ENCODE measurements at regions not wholly inside any gene's neighbourhood (a gene's known extent, or its start where the extent isn't known, plus 50 kb on each side); places are given as distances from the start of the nearest gene placed in this dataset.
A peak's percentile ranks its signal among the peaks of the same experiment; 100 is the strongest.

GRCh38 chr7:130909161-130909836 is 175.3 kb upstream of the KLF14 start:
- no peaks in the 10 kb centered on the region for H3K27me3 Mint-ChIP-seq
- peaks cover 12% of the 10 kb centered on the region for H3K36me3 Mint-ChIP-seq (ENCODE audit: low read depth)
- H3K9me3 ChIP-seq (ENCODE audit: control insufficient read depth, low read length, poor library complexity, severe bottlenecking) = no peaks in the 10 kb centered on the region
- peak overlapping the region; percentile 94 for H3K27ac Mint-ChIP-seq
- DNase-seq (no peak), ATAC-seq (no peak)
- peaks cover 70% of the 10 kb centered on the region for H3K4me1 Mint-ChIP-seq
- peak overlapping the region; percentile 84 for H3K4me3 Mint-ChIP-seq

- peak overlapping the region; percentile 84 for H3K4me3 Mint-ChIP-seq
- ATAC-seq = no peak
- peak overlapping the region; percentile 94 for H3K27ac Mint-ChIP-seq
- no peaks in the 10 kb centered on the region for H3K27me3 Mint-ChIP-seq
- H3K4me1 Mint-ChIP-seq = peaks cover 70% of the 10 kb centered on the region
- no peaks in the 10 kb centered on the region for H3K9me3 ChIP-seq (ENCODE audit: control insufficient read depth, low read length, poor library complexity, severe bottlenecking)
- no peak for DNase-seq
- H3K36me3 Mint-ChIP-seq (ENCODE audit: low read depth) = peaks cover 12% of the 10 kb centered on the region
Observed at GRCh38 chr7:130909881-130910672, 176.1 kb upstream of the KLF14 start.

GRCh38 chr7:130910949-130911944 is 177.2 kb upstream of the KLF14 start:
- Mint-ChIP-seq H3K27me3 (no peaks in the 10 kb centered on the region), H3K36me3 (ENCODE audit: low read depth) (peaks cover 12% of the 10 kb centered on the region), H3K4me3 (peak overlapping the region; percentile 86), H3K4me1 (peaks cover 80% of the 10 kb centered on the region), H3K27ac (peak overlapping the region; percentile 94)
- ATAC-seq = no peak
- no peaks in the 10 kb centered on the region for H3K9me3 ChIP-seq (ENCODE audit: control insufficient read depth, low read length, poor library complexity, severe bottlenecking)
- DNase-seq = no peak

DNA sequence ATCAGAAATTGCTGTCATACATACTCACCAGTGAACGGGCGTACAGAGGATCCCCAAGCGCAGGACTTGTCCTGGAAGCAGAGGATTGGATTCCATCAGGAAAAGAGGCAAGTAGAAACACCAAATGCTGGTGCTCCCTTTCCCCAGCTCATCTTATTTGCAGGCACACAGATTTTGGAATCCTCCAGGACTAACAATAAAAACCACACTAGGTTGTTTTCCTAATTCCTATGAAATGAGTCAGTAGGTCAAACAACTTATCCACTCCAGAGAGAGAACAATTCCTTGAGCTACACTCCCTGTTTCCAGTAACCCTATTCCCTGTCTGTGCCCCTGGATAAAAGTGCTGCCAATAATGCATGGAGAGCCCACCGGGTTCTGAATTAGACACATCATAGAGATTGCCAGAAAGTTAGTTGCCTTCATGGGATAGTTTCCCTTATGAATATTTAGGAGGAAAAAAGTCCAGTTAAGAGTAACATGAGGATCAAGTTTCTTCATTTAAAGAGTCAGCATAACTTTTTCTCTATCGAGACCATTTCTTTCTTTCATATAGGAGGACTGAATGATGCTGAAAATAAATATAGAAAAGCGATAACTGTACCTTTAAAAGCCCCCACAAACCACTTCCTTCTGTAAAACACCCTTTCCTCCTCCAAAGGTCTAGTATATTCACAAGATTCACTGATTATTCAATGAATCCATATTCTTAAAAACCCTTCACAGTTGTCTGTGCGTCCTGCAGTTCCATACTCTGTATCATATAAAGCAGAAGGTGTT is 178.3 kb upstream of the KLF14 start:
- DNase-seq (no peak), ATAC-seq (no peak)
- H3K4me3 Mint-ChIP-seq = peak overlapping the region; percentile 86
- H3K4me1 Mint-ChIP-seq = peaks cover 84% of the 10 kb centered on the region
- no peaks in the 10 kb centered on the region for H3K27me3 Mint-ChIP-seq
- peak overlapping the region; percentile 94 for H3K27ac Mint-ChIP-seq
- H3K36me3 Mint-ChIP-seq (ENCODE audit: low read depth) = peaks cover 12% of the 10 kb centered on the region
- H3K9me3 ChIP-seq (ENCODE audit: control insufficient read depth, low read length, poor library complexity, severe bottlenecking) = no peaks in the 10 kb centered on the region

DNA sequence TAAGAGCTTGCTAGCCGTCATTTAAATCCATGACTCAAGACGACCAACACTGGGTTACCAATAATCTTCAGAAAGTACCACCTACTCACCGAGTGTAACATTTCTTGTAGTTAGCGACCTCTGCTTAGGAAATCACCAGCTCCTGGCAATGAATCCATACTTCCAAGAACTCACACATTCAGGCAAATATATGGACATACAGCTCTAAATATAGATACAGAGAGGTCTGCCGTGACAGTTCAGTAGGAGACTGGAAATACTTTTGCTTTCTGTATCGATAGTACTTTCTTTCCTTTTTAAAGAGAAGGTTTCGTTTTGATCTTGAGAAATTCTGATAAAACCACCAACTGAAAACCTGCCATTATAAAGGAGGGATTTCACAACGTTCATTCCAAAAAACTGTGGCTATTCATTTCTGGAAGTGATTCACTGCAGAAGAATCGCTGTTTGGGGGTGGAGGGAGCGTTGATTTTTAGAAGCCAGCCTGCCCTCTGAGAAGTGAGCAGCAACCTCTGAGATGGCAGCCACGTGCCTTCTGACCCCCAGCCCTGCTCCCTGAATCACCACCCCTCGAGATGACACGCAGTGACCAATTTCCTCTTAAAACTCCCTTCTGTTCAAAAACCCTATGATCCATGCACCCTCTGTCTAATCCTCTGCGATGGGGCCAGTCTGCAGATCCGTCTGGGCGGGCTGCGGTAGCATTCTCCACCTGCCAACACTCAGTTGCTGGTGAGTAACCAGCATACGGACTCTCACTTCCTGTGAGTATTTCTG is 179.0 kb upstream of the KLF14 start:
- peaks cover 12% of the 10 kb centered on the region for H3K36me3 Mint-ChIP-seq (ENCODE audit: low read depth)
- peak; percentile 69 to 83 (median 73) for DNase-seq

GRCh38 chr7:130913639-130914553 is 179.9 kb upstream of the KLF14 start:
- no peaks in the 10 kb centered on the region for H3K9me3 ChIP-seq (ENCODE audit: control insufficient read depth, low read length, poor library complexity, severe bottlenecking)
- peaks cover 12% of the 10 kb centered on the region for H3K36me3 Mint-ChIP-seq (ENCODE audit: low read depth)
- H3K27me3 Mint-ChIP-seq = no peaks in the 10 kb centered on the region
- H3K27ac Mint-ChIP-seq = peak overlapping the region; percentile 94
- H3K4me1 Mint-ChIP-seq = peaks cover 89% of the 10 kb centered on the region
- peak overlapping the region; percentile 86 for H3K4me3 Mint-ChIP-seq
- no peak for DNase-seq
- no peak for ATAC-seq

More for the DNA sequence above, 179.0 kb upstream of the KLF14 start:
- Mint-ChIP-seq H3K4me1 (peaks cover 87% of the 10 kb centered on the region), H3K27me3 (no peaks in the 10 kb centered on the region), H3K4me3 (peak overlapping the region; percentile 86), H3K27ac (peak overlapping the region; percentile 94)
- ATAC-seq = peak; percentile 86
- H3K9me3 ChIP-seq (ENCODE audit: control insufficient read depth, low read length, poor library complexity, severe bottlenecking) = no peaks in the 10 kb centered on the region

DNA sequence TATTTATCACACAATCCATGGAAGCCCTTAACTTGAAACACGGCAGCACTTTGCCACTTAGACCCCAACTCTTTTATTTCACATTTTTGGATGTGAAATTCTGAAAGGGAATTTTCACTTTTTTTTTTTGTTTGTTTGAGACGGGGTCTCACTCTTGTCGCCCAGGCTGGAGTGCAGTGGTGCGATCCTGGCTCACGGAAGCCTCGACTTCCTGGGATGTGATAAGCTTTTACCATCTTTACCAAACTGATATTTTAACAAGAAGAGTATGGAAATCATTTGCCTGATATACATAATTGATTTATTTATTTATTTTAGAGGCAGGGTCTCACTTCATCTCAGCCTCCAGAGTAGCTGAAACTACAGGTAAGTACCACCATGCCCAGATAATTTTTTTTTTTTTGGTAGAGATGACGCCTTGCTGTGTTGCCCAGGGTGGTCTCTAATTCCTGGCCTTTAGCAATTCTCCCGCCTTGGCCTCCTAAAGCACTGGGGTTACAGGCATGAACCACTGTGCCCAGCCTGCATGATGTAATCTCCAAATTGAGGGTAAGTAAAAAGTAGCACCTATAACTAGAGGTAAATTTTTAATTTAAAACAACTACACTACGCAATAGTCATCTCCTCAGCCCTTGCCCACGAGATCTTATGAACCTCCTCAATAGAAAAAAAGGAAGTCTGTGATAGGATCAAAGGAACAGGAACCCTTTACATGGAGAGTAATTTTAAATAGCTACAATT is 180.7 kb upstream of the KLF14 start:
- DNase-seq (no peak), ATAC-seq (no peak)
- H3K36me3 Mint-ChIP-seq (ENCODE audit: low read depth) = peaks cover 11% of the 10 kb centered on the region
- no peaks in the 10 kb centered on the region for H3K27me3 Mint-ChIP-seq
- peak overlapping the region; percentile 94 for H3K27ac Mint-ChIP-seq
- peak overlapping the region; percentile 86 for H3K4me3 Mint-ChIP-seq
- peaks cover 88% of the 10 kb centered on the region for H3K4me1 Mint-ChIP-seq
- H3K9me3 ChIP-seq (ENCODE audit: control insufficient read depth, low read length, poor library complexity, severe bottlenecking) = no peaks in the 10 kb centered on the region

DNA sequence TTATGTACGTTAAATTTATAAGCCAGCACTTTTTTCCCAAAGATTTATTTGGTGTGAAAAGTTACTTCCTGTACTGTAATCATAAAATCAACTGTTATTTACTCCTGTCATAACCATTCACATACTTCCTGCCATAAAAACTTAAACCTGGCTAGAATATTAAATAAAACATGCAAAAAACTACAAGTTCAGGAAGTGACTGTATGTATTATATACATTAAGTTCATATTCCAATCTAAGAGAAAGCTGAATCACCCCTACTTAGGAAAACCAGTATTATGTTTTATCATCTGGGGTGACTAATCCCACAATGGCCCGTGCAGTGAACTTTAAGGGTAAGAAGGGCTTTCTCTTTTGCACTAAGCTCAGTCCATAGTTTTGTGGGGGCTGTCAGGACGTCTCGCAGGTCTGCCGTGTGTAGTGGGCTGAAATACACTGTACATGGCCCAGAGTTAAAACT is 183.7 kb upstream of the KLF14 start:
- Mint-ChIP-seq H3K4me3 (peak overlapping the region; percentile 84), H3K27me3 (no peaks in the 10 kb centered on the region), H3K27ac (peak overlapping the region; percentile 94), H3K4me1 (peaks cover 79% of the 10 kb centered on the region), H3K36me3 (ENCODE audit: low read depth) (peaks cover 2% of the 10 kb centered on the region)
- ATAC-seq = no peak
- no peaks in the 10 kb centered on the region for H3K9me3 ChIP-seq (ENCODE audit: control insufficient read depth, low read length, poor library complexity, severe bottlenecking)
- no peak for DNase-seq

GRCh38 chr7:130918129-130919052 is 184.4 kb upstream of the KLF14 start:
- ATAC-seq (no peak), DNase-seq (no peak)
- no peaks in the 10 kb centered on the region for H3K27me3 Mint-ChIP-seq
- H3K36me3 Mint-ChIP-seq (ENCODE audit: low read depth) = peaks cover 2% of the 10 kb centered on the region
- peaks cover 77% of the 10 kb centered on the region for H3K4me1 Mint-ChIP-seq
- peak overlapping the region; percentile 84 for H3K4me3 Mint-ChIP-seq
- no peaks in the 10 kb centered on the region for H3K9me3 ChIP-seq (ENCODE audit: control insufficient read depth, low read length, poor library complexity, severe bottlenecking)
- H3K27ac Mint-ChIP-seq = peak overlapping the region; percentile 94
